H1 (cell line): ENCODE measurements at regions not wholly inside any gene's neighbourhood (a gene's known extent, or its start where the extent isn't known, plus 50 kb on each side); places are given as distances from the start of the nearest gene placed in this dataset.

ENCODE experiments used
- ATF2 ChIP-seq: IDR thresholded peaks from 2 replicates; pipeline ENCODE4 v1.6.1; 2012; ENCODE audit warnings: low read length, inconsistent platforms
- CBX8 ChIP-seq: fragments of 300-800, 300-1000 bp; sonication (generic); IDR thresholded peaks from 2 replicates; pipeline ENCODE4 v1.7.1; 2016; ENCODE audit warnings: low read depth, low read length, borderline replicate concordance
- CHD2 ChIP-seq: IDR thresholded peaks from 2 replicates; pipeline ENCODE4 v1.6.1; 2012; ENCODE audit warnings: low read length, improper control_type of control experiment
- CHD7 ChIP-seq: fragments of 300-600 bp; sonication (generic); IDR thresholded peaks from 2 replicates; pipeline ENCODE4 v1.7.1; 2012; ENCODE audit warnings: low read length, moderate library complexity, mild to moderate bottlenecking, inconsistent platforms; ENCODE audit not compliant: insufficient replicate concordance
- E2F6 ChIP-seq: IDR thresholded peaks from 2 replicates; pipeline ENCODE4 v1.6.1; 2012; ENCODE audit warnings: inconsistent platforms
- POLR2A ChIP-seq, 2 experiments: IDR thresholded peaks; 1 replicate in 1 of 2; 2 replicates in 1 of 2; pipeline ENCODE4 v1.6.1; 2011; ENCODE audit warnings: low read depth in 2 of 2, low read length in 2 of 2, mild to moderate bottlenecking in 2 of 2; ENCODE audit errors: control extremely low read depth in 1 of 2
- USF2 ChIP-seq: IDR thresholded peaks from 2 replicates; pipeline ENCODE4 v1.6.1; 2011; ENCODE audit warnings: low read length, improper control_type of control experiment
- YY1 ChIP-seq: IDR thresholded peaks from 2 replicates; pipeline ENCODE4 v1.6.1; 2011; ENCODE audit warnings: low read depth, mild to moderate bottlenecking, low read length
- ZNF274 ChIP-seq: IDR thresholded peaks from 2 replicates; pipeline ENCODE4 v1.7.0; 2012; ENCODE audit warnings: low read length, borderline replicate concordance; ENCODE audit errors: extremely low read depth

GRCh38 chr4:134390319-134390718 lies 188.7 kb upstream of the PABPC4L start (continued):
- no peak for TF ChIP-seq CHD7
- TF ChIP-seq CBX8, result no peak
- no peak for TF ChIP-seq YY1
- no peak for TF ChIP-seq E2F6
- TF ChIP-seq ZNF274, result no peak
- TF ChIP-seq POLR2A (IDR thresholded peaks at IDR 0.05; ENCODE audit: control extremely low read depth in 1 of 2, low read depth in 2 of 2, low read length in 2 of 2), result no peak
- no peak for TF ChIP-seq CHD2
- no peak for TF ChIP-seq ATF2
- no peak for TF ChIP-seq USF2
